ENCODE measurements at regions not wholly inside any gene's neighbourhood (a gene's known extent, or its start where the extent isn't known, plus 50 kb on each side); places are given as distances from the start of the nearest gene placed in this dataset.

DNA sequence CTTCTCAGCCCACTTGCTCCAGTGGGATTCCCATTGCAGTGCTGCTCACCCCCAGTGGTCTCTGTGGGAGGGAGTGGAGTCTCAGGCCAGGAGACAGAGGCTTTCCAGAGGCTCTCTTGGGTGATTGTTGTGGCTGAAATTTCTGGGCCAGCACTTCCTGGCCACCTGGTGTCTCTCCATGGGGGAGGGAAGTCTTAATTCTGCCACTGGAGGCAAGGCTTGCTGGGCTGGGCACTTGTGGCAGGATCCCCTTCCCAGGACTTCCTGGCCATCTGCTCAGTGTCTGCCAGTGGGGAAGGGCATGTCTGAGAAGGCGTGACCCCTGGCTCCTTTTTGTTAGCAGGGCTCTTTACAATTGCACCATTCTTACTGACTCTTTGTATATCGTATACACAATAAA, 351.8 kb downstream of the GABRB3 start:
- TF ChIP-seq, protein P1, sequence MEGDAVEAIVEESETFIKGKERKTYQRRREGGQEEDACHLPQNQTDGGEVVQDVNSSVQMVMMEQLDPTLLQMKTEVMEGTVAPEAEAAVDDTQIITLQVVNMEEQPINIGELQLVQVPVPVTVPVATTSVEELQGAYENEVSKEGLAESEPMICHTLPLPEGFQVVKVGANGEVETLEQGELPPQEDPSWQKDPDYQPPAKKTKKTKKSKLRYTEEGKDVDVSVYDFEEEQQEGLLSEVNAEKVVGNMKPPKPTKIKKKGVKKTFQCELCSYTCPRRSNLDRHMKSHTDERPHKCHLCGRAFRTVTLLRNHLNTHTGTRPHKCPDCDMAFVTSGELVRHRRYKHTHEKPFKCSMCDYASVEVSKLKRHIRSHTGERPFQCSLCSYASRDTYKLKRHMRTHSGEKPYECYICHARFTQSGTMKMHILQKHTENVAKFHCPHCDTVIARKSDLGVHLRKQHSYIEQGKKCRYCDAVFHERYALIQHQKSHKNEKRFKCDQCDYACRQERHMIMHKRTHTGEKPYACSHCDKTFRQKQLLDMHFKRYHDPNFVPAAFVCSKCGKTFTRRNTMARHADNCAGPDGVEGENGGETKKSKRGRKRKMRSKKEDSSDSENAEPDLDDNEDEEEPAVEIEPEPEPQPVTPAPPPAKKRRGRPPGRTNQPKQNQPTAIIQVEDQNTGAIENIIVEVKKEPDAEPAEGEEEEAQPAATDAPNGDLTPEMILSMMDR (IDR thresholded peaks at IDR 0.05) = no peak
- TF ChIP-seq POLR2A (IDR thresholded peaks at IDR 0.05) (no peak), EP300 (IDR thresholded peaks at IDR 0.05) (no peak)
